K562 (cell line): ENCODE measurements at regions not wholly inside any gene's neighbourhood (a gene's known extent, or its start where the extent isn't known, plus 50 kb on each side); places are given as distances from the start of the nearest gene placed in this dataset.
A peak's percentile ranks its signal among the peaks of the same experiment; 100 is the strongest.
"Not testable (repeated sequence)": the region's sequence is repeated elsewhere in the genome, so short reads cannot be mapped to it uniquely, and the experiment has no call there.

Experiments used
- ATAC-seq: fragments of 200-7000 bp; cut with Tn5 transposase; 3 replicates; pipeline ENCODE4 v1.9.1; 2020; ENCODE audit warnings: moderate library complexity
- BruUV-seq: library from RNA; stranded (reverse); fragments of 400-500 nt; replicated peaks from 2 replicates; lab custom pipeline; 2021; lab: Mats Ljungman, UMichigan
- CTCF ChIA-PET: fragments of 300-600 bp; formaldehyde crosslinking; extraction: SDS; loops from one replicate; lab custom pipeline; 2021; ENCODE audit warnings: low intra/inter-chr PET ratio; lab: Yijun Ruan, JAX
- POLR2A ChIA-PET: fragments of 300-600, 350-650 bp; sonication (Branson Sonifier 250); formaldehyde crosslinking; extraction: SDS; loops from one replicate; lab custom pipeline; 2021; ENCODE audit warnings: antibody characterized with exemption, inconsistent platforms; lab: Yijun Ruan, JAX
- DNase-seq, 4 experiments: peaks; one replicate each; pipeline versions ENCODE4 v3.0.0 to v3.0.0-alpha.2; 2011 to 2018; ENCODE audit warnings: low spot score in 3 of 4, mixed read lengths in 3 of 4; ENCODE audit errors: extremely low read depth in 1 of 4
- FAIRE-seq: peaks from 2 replicates; lab custom pipeline; 2011; peaks lifted over from hg19 to GRCh38; lab: Jason Lieb, UNC
- H2AFZ ChIP-seq: 2 replicates; pipeline ENCODE4 v1.6.0; 2011; ENCODE audit warnings: low read depth, low read length, control low read depth, inconsistent platforms
- H3K27ac ChIP-seq: fragments of 200-600 bp; 3 replicates; pipeline ENCODE4 v1.8.0; 2011; ENCODE audit warnings: low read depth, mild to moderate bottlenecking, control low read depth, inconsistent platforms, low read length, moderate library complexity, mixed read lengths; ENCODE audit errors: extremely low read depth
- H3K27me3 ChIP-seq, 2 experiments: fragments of 300-600 bp in 1 of 2; 2 replicates in 1 of 2; 3 replicates in 1 of 2; pipeline versions ENCODE4 v1.6.0 to v1.8.0; 2011; ENCODE audit warnings: inconsistent platforms in 2 of 2, low read length in 2 of 2, mild to moderate bottlenecking in 1 of 2, mixed read lengths in 1 of 2, moderate library complexity in 1 of 2; ENCODE audit not compliant: control insufficient read depth in 2 of 2, insufficient read depth in 2 of 2
- H3K36me3 ChIP-seq: fragments of 300-600 bp; 3 replicates; pipeline ENCODE4 v1.8.0; 2011; ENCODE audit warnings: mild to moderate bottlenecking, low read length, inconsistent platforms; ENCODE audit not compliant: control insufficient read depth, insufficient read depth
- H3K4me1 ChIP-seq, 2 experiments: fragments of 200-600 bp in 1 of 2; replicated peaks in 1 of 2; 2 replicates in 1 of 2; 3 replicates in 1 of 2; pipeline versions ENCODE4 v1.5.1 to v1.8.0; 2011; ENCODE audit warnings: inconsistent platforms in 2 of 2, low read length in 2 of 2, mild to moderate bottlenecking in 1 of 2, mixed read lengths in 1 of 2, moderate library complexity in 1 of 2; ENCODE audit not compliant: control insufficient read depth in 2 of 2, insufficient read depth in 2 of 2
- H3K4me2 ChIP-seq: 2 replicates; pipeline ENCODE4 v1.6.1; 2011; ENCODE audit warnings: low read length, control low read depth, inconsistent platforms, mixed read lengths; ENCODE audit not compliant: insufficient read depth
- H3K4me3 ChIP-seq: fragments of 200-600 bp; sonication (generic), shearing (Covaris generic); 2 replicates; pipeline ENCODE4 v1.5.1; 2016; ENCODE audit warnings: control low read depth, inconsistent platforms
- H3K79me2 ChIP-seq: fragments of 200-600 bp; 3 replicates; pipeline ENCODE4 v1.8.0; 2011; ENCODE audit warnings: low read length, inconsistent platforms; ENCODE audit not compliant: control insufficient read depth, insufficient read depth
- H3K9ac ChIP-seq, 2 experiments: 2 replicates each; pipeline versions ENCODE4 v1.6.0 to v1.6.1; 2011; ENCODE audit warnings: low read depth in 2 of 2, low read length in 2 of 2, control low read depth in 1 of 2, inconsistent platforms in 1 of 2, mild to moderate bottlenecking in 1 of 2, mixed read lengths in 1 of 2; ENCODE audit not compliant: insufficient read depth in 1 of 2
- H3K9me1 ChIP-seq: one replicate; pipeline ENCODE4 v1.6.0; 2011; ENCODE audit warnings: inconsistent platforms, mild to moderate bottlenecking, low read length, moderate library complexity; ENCODE audit not compliant: control insufficient read depth, insufficient read depth
- H3K9me3 ChIP-seq: replicated peaks from 2 replicates; pipeline ENCODE4 v1.5.1; 2011; ENCODE audit warnings: low read depth, low read length, inconsistent platforms; ENCODE audit not compliant: control insufficient read depth, insufficient read depth
- H4K20me1 ChIP-seq: replicated peaks from 2 replicates; pipeline ENCODE4 v1.6.1; 2011; ENCODE audit warnings: low read length, inconsistent platforms, mixed read lengths; ENCODE audit not compliant: control insufficient read depth, insufficient read depth
- CTCF ChIP-seq, 3 experiments: IDR thresholded peaks in 2 of 3; conservative IDR thresholded peaks in 1 of 3; 2 replicates each; pipeline ENCODE4 v1.5.1; 2011 to 2012; ENCODE audit warnings: low read length in 3 of 3, mild to moderate bottlenecking in 3 of 3, control low read depth in 2 of 3, improper control_type of control experiment in 1 of 3, inconsistent platforms in 1 of 3, low read depth in 1 of 3, mixed read lengths in 1 of 3, moderate library complexity in 1 of 3; ENCODE audit not compliant: insufficient read depth in 2 of 3
- RAD21 ChIP-seq, 2 experiments: fragments of 250-450 bp in 1 of 2; fragments of 450-650 bp in 1 of 2; sonication (Bioruptor Pico) in 1 of 2; formaldehyde crosslinking in 1 of 2; IDR thresholded peaks in 1 of 2; conservative IDR thresholded peaks in 1 of 2; 2 replicates each; pipeline versions ENCODE4 v1.4.0 to v1.8.0; 2020 to 2022; ENCODE audit warnings: mild to moderate bottlenecking in 2 of 2, moderate library complexity in 1 of 2
- REST ChIP-seq, 2 experiments: fragments of 450-650 bp; formaldehyde crosslinking in 1 of 2; IDR thresholded peaks; 2 replicates each; pipeline versions ENCODE4 v1.4.0 to v1.6.1; 2014 to 2020; ENCODE audit warnings: mild to moderate bottlenecking in 2 of 2, borderline replicate concordance in 1 of 2, low read depth in 1 of 2
- STAG1 ChIP-seq: sonication (generic); formaldehyde crosslinking; IDR thresholded peaks from 2 replicates; pipeline ENCODE4 v1.5.0; 2020; ENCODE audit warnings: missing genetic modification reagents, borderline replicate concordance
- WGBS: fragments of 100-300 bp; shearing (Covaris generic); methylation state at CpG from one replicate; pipeline ENCODE4 v1.1.6; 2016; ENCODE audit warnings: low coverage, mixed read lengths; ENCODE audit not compliant: insufficient coverage; ENCODE audit errors: missing lambda C conversion rate; 5-methylcytosine and 5-hydroxymethylcytosine counted together
- in situ Hi-C: fragments of 300-500 bp; cut with MboI; formaldehyde crosslinking; loops from 4 replicates; pipeline ENCODE4 v1.15.0; 2018; ENCODE audit warnings: inconsistent platforms, mixed read lengths
- intact Hi-C: fragments of 100-400 bp; cut with micrococcal nuclease; formaldehyde crosslinking; loops from 2 replicates; pipeline ENCODE4 v1.14.2; 2022

- POLR2A ChIA-PET, DNase-seq, intact Hi-C loops, H4K20me1 ChIP-seq, ATAC-seq, H3K79me2 ChIP-seq, H3K36me3 ChIP-seq, H3K9ac ChIP-seq, H3K4me2 ChIP-seq, H3K9me1 ChIP-seq, BruUV-seq, H3K4me3 ChIP-seq, CTCF ChIA-PET, H2AFZ ChIP-seq, FAIRE-seq, H3K9me3 ChIP-seq, in situ Hi-C loops, H3K27ac ChIP-seq, H3K27me3 ChIP-seq, H3K4me1 ChIP-seq: not testable (repeated sequence)
- WGBS = 10% methylated on average over 7 of the region's 8 CpGs
Measured at GRCh38 chr5:1603916-1604315, 80.2 kb upstream of the LPCAT1 start.

GRCh38 chr5:1601565-1601964 lies 77.8 kb upstream of the LPCAT1 start:
- H3K4me3 ChIP-seq; H3K27ac ChIP-seq; H4K20me1 ChIP-seq; H3K9me3 ChIP-seq; H3K4me1 ChIP-seq; H3K27me3 ChIP-seq; H2AFZ ChIP-seq; in situ Hi-C loops; H3K4me2 ChIP-seq; H3K9ac ChIP-seq; H3K36me3 ChIP-seq; intact Hi-C loops; FAIRE-seq; BruUV-seq; POLR2A ChIA-PET; H3K9me1 ChIP-seq; H3K79me2 ChIP-seq; TF ChIP-seq REST (CRISPR knock-in tag; IDR thresholded peaks at IDR 0.05; ENCODE audit: low read depth): not testable (repeated sequence)
- 23% methylated on average over 7 of the region's 9 CpGs for WGBS
- ATAC-seq (peak; percentile 92), DNase-seq (peak; percentile 55 to 64 (median 60))
- TF ChIP-seq CTCF (IDR thresholded peaks at IDR 0.05 in 2 of 3, conservative IDR thresholded peaks at IDR 0.05 in 1 of 3; ENCODE audit: insufficient read depth in 2 of 3, low read depth in 1 of 3, low read length in 3 of 3) (peak in 2 of 3 experiments; percentile 49 to 63; a peak in 5 of 6 replicates), STAG1 (CRISPR knock-in tag) (peak; percentile 50; the same call in 1 of the 2 replicates), RAD21 (CRISPR knock-in tag; conservative IDR thresholded peaks at IDR 0.05 in 1 of 2, IDR thresholded peaks at IDR 0.05 in 1 of 2) (peak in 1 of 2 experiments; percentile 47; a peak in 2 of 4 replicates), REST (IDR thresholded peaks at IDR 0.05; ENCODE audit: borderline replicate concordance) (peak; percentile 33; the same call in 1 of the 2 replicates)
- CTCF ChIA-PET = interaction anchor here (1.9 kb wide), 1 partner anchor 122 kb away, joined by 8 read pairs; no protein-coding TSS in a partner anchor
